K562 (cell line): ENCODE measurements at regions not wholly inside any gene's neighbourhood (a gene's known extent, or its start where the extent isn't known, plus 50 kb on each side); places are given as distances from the start of the nearest gene placed in this dataset.

Experiments used
- ATAC-seq: fragments of 200-7000 bp; cut with Tn5 transposase; 3 replicates; pipeline ENCODE4 v1.9.1; 2020; ENCODE audit warnings: moderate library complexity
- BruUV-seq: library from RNA; stranded (reverse); fragments of 400-500 nt; replicated peaks from 2 replicates; lab custom pipeline; 2021; lab: Mats Ljungman, UMichigan
- CTCF ChIA-PET: fragments of 300-600 bp; formaldehyde crosslinking; extraction: SDS; loops from one replicate; lab custom pipeline; 2021; ENCODE audit warnings: low intra/inter-chr PET ratio; lab: Yijun Ruan, JAX
- POLR2A ChIA-PET: fragments of 300-600, 350-650 bp; sonication (Branson Sonifier 250); formaldehyde crosslinking; extraction: SDS; loops from one replicate; lab custom pipeline; 2021; ENCODE audit warnings: antibody characterized with exemption, inconsistent platforms; lab: Yijun Ruan, JAX
- DNase-seq, 4 experiments: peaks; one replicate each; pipeline versions ENCODE4 v3.0.0 to v3.0.0-alpha.2; 2011 to 2018; ENCODE audit warnings: low spot score in 3 of 4, mixed read lengths in 3 of 4; ENCODE audit errors: extremely low read depth in 1 of 4
- FAIRE-seq: peaks from 2 replicates; lab custom pipeline; 2011; peaks lifted over from hg19 to GRCh38; lab: Jason Lieb, UNC
- H2AFZ ChIP-seq: 2 replicates; pipeline ENCODE4 v1.6.0; 2011; ENCODE audit warnings: low read depth, low read length, control low read depth, inconsistent platforms
- H3K27ac ChIP-seq: fragments of 200-600 bp; 3 replicates; pipeline ENCODE4 v1.8.0; 2011; ENCODE audit warnings: low read depth, mild to moderate bottlenecking, control low read depth, inconsistent platforms, low read length, moderate library complexity, mixed read lengths; ENCODE audit errors: extremely low read depth
- H3K27me3 ChIP-seq, 2 experiments: fragments of 300-600 bp in 1 of 2; 2 replicates in 1 of 2; 3 replicates in 1 of 2; pipeline versions ENCODE4 v1.6.0 to v1.8.0; 2011; ENCODE audit warnings: inconsistent platforms in 2 of 2, low read length in 2 of 2, mild to moderate bottlenecking in 1 of 2, mixed read lengths in 1 of 2, moderate library complexity in 1 of 2; ENCODE audit not compliant: control insufficient read depth in 2 of 2, insufficient read depth in 2 of 2
- H3K36me3 ChIP-seq: fragments of 300-600 bp; 3 replicates; pipeline ENCODE4 v1.8.0; 2011; ENCODE audit warnings: mild to moderate bottlenecking, low read length, inconsistent platforms; ENCODE audit not compliant: control insufficient read depth, insufficient read depth
- H3K4me1 ChIP-seq, 2 experiments: fragments of 200-600 bp in 1 of 2; replicated peaks in 1 of 2; 2 replicates in 1 of 2; 3 replicates in 1 of 2; pipeline versions ENCODE4 v1.5.1 to v1.8.0; 2011; ENCODE audit warnings: inconsistent platforms in 2 of 2, low read length in 2 of 2, mild to moderate bottlenecking in 1 of 2, mixed read lengths in 1 of 2, moderate library complexity in 1 of 2; ENCODE audit not compliant: control insufficient read depth in 2 of 2, insufficient read depth in 2 of 2
- H3K4me2 ChIP-seq: 2 replicates; pipeline ENCODE4 v1.6.1; 2011; ENCODE audit warnings: low read length, control low read depth, inconsistent platforms, mixed read lengths; ENCODE audit not compliant: insufficient read depth
- H3K4me3 ChIP-seq: fragments of 200-600 bp; sonication (generic), shearing (Covaris generic); 2 replicates; pipeline ENCODE4 v1.5.1; 2016; ENCODE audit warnings: control low read depth, inconsistent platforms
- H3K79me2 ChIP-seq: fragments of 200-600 bp; 3 replicates; pipeline ENCODE4 v1.8.0; 2011; ENCODE audit warnings: low read length, inconsistent platforms; ENCODE audit not compliant: control insufficient read depth, insufficient read depth
- H3K9ac ChIP-seq, 2 experiments: 2 replicates each; pipeline versions ENCODE4 v1.6.0 to v1.6.1; 2011; ENCODE audit warnings: low read depth in 2 of 2, low read length in 2 of 2, control low read depth in 1 of 2, inconsistent platforms in 1 of 2, mild to moderate bottlenecking in 1 of 2, mixed read lengths in 1 of 2; ENCODE audit not compliant: insufficient read depth in 1 of 2
- H3K9me1 ChIP-seq: one replicate; pipeline ENCODE4 v1.6.0; 2011; ENCODE audit warnings: inconsistent platforms, mild to moderate bottlenecking, low read length, moderate library complexity; ENCODE audit not compliant: control insufficient read depth, insufficient read depth
- H3K9me3 ChIP-seq: replicated peaks from 2 replicates; pipeline ENCODE4 v1.5.1; 2011; ENCODE audit warnings: low read depth, low read length, inconsistent platforms; ENCODE audit not compliant: control insufficient read depth, insufficient read depth
- H4K20me1 ChIP-seq: replicated peaks from 2 replicates; pipeline ENCODE4 v1.6.1; 2011; ENCODE audit warnings: low read length, inconsistent platforms, mixed read lengths; ENCODE audit not compliant: control insufficient read depth, insufficient read depth
- ASH1L ChIP-seq: fragments of 450-650 bp; IDR thresholded peaks from 2 replicates; pipeline ENCODE4 v1.6.1; 2018; ENCODE audit warnings: borderline replicate concordance, mild to moderate bottlenecking, low read depth; ENCODE audit not compliant: partially characterized antibody
- BACH1 ChIP-seq: fragments of 200-800 bp; sonication (Bioruptor generic); IDR thresholded peaks from 2 replicates; pipeline ENCODE4 v1.6.1; 2016; ENCODE audit warnings: missing genetic modification characterization, missing compliant biosample characterization
- CBFB ChIP-seq: sonication (generic); formaldehyde crosslinking; IDR thresholded peaks from 2 replicates; pipeline ENCODE4 v1.4.0; 2020; ENCODE audit warnings: mild to moderate bottlenecking, missing genetic modification reagents
- CGGBP1 ChIP-seq: fragments of 250-450 bp; sonication (Bioruptor Pico); IDR thresholded peaks from 2 replicates; pipeline ENCODE4 v1.9.0; 2021; ENCODE audit warnings: mild to moderate bottlenecking
- CXXC5 ChIP-seq: fragments of 250-450 bp; sonication (Bioruptor Pico); IDR thresholded peaks from 2 replicates; pipeline ENCODE4 v1.8.0; 2022; ENCODE audit warnings: inconsistent platforms, mild to moderate bottlenecking, moderate library complexity
- JUN ChIP-seq, 2 experiments: sonication (generic) in 1 of 2; formaldehyde crosslinking in 1 of 2; IDR thresholded peaks; 2 replicates each; pipeline versions ENCODE4 v1.6.1 to v1.8.0; 2012 to 2022; ENCODE audit warnings: borderline replicate concordance in 2 of 2, mild to moderate bottlenecking in 2 of 2, improper control_type of control experiment in 1 of 2, low read depth in 1 of 2, low read length in 1 of 2, missing genetic modification reagents in 1 of 2
- NR4A1 ChIP-seq, 2 experiments: fragments of 250-450 bp in 1 of 2; fragments of 450-650 bp in 1 of 2; sonication (Bioruptor Pico) in 1 of 2; IDR thresholded peaks; 2 replicates each; pipeline versions ENCODE4 v1.4.0 to v1.6.1; 2016 to 2020; ENCODE audit warnings: mild to moderate bottlenecking in 2 of 2, missing compliant biosample characterization in 1 of 2, missing genetic modification characterization in 1 of 2, moderate library complexity in 1 of 2
- RNF2 ChIP-seq: sonication (generic); IDR thresholded peaks from 2 replicates; pipeline ENCODE4 v1.6.1; 2016
- SFPQ ChIP-seq: fragments of 200-400 bp; formaldehyde crosslinking; IDR thresholded peaks from 2 replicates; pipeline ENCODE4 v1.6.1; 2017; ENCODE audit warnings: mild to moderate bottlenecking, low read depth, low read length, moderate library complexity
- ZFPM2 ChIP-seq: fragments of 250-450 bp; sonication (Bioruptor Pico); IDR thresholded peaks from 2 replicates; pipeline ENCODE4 v1.5.1; 2022; ENCODE audit warnings: mild to moderate bottlenecking
- ZNF668 ChIP-seq: fragments of 250-450 bp; sonication (Bioruptor Pico); IDR thresholded peaks from 2 replicates; pipeline ENCODE4 v1.8.0; 2022; ENCODE audit warnings: mild to moderate bottlenecking, inconsistent platforms
- ZNF77 ChIP-seq: fragments of 250-450 bp; sonication (Bioruptor Pico); IDR thresholded peaks from 2 replicates; pipeline ENCODE4 v1.5.0; 2020
- WGBS: fragments of 100-300 bp; shearing (Covaris generic); methylation state at CpG from one replicate; pipeline ENCODE4 v1.1.6; 2016; ENCODE audit warnings: low coverage, mixed read lengths; ENCODE audit not compliant: insufficient coverage; ENCODE audit errors: missing lambda C conversion rate; 5-methylcytosine and 5-hydroxymethylcytosine counted together
- in situ Hi-C: fragments of 300-500 bp; cut with MboI; formaldehyde crosslinking; loops from 4 replicates; pipeline ENCODE4 v1.15.0; 2018; ENCODE audit warnings: inconsistent platforms, mixed read lengths
- intact Hi-C: fragments of 100-400 bp; cut with micrococcal nuclease; formaldehyde crosslinking; loops from 2 replicates; pipeline ENCODE4 v1.14.2; 2022
- TF ChIP-seq, protein P1 (sequence below): IDR thresholded peaks from 2 replicates; pipeline ENCODE4 v1.6.1; 2012; ENCODE audit warnings: low read depth, low read length, improper control_type of control experiment, borderline replicate concordance
- TF ChIP-seq, protein P2 (sequence below), 2 experiments: fragments of 200-800 bp in 1 of 2; sonication (Bioruptor generic) in 1 of 2; sonication (generic) in 1 of 2; formaldehyde crosslinking in 1 of 2; IDR thresholded peaks in 1 of 2; conservative IDR thresholded peaks in 1 of 2; 2 replicates each; pipeline versions ENCODE4 v1.5.0 to v1.6.1; 2016 to 2020; ENCODE audit warnings: missing compliant biosample characterization in 1 of 2, missing genetic modification characterization in 1 of 2, missing genetic modification reagents in 1 of 2

DNA sequence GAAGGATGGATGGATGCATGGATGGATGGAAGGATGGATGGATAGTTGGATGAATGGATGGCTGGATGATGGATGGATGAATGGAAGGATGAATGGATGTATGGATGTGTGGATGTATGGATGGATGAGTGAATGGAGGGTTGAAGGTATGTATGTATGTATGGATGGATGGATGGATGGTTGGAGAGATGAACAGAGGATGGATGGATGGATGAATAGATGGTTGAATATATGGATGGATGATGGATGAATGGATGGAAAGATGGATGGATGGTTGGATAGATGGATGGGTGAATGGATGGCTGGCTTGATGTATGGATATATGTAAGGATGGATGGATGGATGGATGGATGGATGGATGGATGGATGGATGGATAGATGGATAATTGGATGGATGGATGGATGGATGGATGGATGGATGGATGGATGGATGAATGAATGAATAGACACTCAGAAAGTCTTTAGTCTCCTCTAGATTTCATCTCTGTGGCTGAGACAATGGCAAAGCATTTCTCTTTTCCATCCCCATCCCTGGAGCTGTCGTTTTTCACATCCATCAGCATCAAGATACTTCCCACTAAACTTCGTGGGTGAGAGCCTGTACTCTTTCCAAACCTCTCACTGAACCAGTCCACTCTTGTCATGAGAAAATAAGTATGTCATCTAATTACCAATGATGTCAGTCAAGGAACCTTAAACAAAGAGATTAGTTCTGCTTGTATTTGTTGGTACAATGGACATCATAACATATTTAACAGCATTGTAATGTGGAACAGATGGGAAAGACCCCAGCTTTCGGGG, 74.8 kb upstream of the CLMN start:
- no peaks in the 10 kb centered on the region for H3K79me2 ChIP-seq
- H3K9me3 ChIP-seq = no peaks in the 10 kb centered on the region
- POLR2A ChIA-PET = interaction anchor here (0.5 kb wide), 1 partner anchor 140 kb away, joined by 3 read pairs; no protein-coding TSS in a partner anchor
- FAIRE-seq (no peak), DNase-seq (no peak), ATAC-seq (no peak)
- in situ Hi-C loops (no loop called here), intact Hi-C loops (no loop called here)
- no peaks in the 10 kb centered on the region; the same call in 1 of the 2 replicates for H4K20me1 ChIP-seq
- H3K4me3 ChIP-seq = no peak overlapping the region
- H3K4me1 ChIP-seq = no peaks in the 10 kb centered on the region
- no peak overlapping the region for H2AFZ ChIP-seq
- no peak overlapping the region for H3K27ac ChIP-seq
- no peaks in the 10 kb centered on the region for H3K36me3 ChIP-seq
- BruUV-seq = no TSS peak
- H3K27me3 ChIP-seq = peaks cover 0 to 22% of the 10 kb centered on the region in 2 experiments; a peak in 1 of 5 replicates
- no peak overlapping the region for H3K4me2 ChIP-seq
- H3K9ac ChIP-seq = no peak overlapping the region
- CTCF ChIA-PET = no interaction called here
- WGBS = 0% methylated on average over 3 of the region's 3 CpGs
- no peaks in the 10 kb centered on the region for H3K9me1 ChIP-seq
- TF ChIP-seq JUN (IDR thresholded peaks at IDR 0.05; ENCODE audit: borderline replicate concordance, low read depth, low read length) (no peak), JUN (CRISPR knock-in tag; IDR thresholded peaks at IDR 0.05; ENCODE audit: borderline replicate concordance) (no peak), CBFB (CRISPR knock-in tag) (no peak), ZNF668 (CRISPR knock-in tag) (no peak), ZNF77 (CRISPR knock-in tag) (no peak), CXXC5 (CRISPR knock-in tag) (no peak), BACH1 (tag) (no peak), RNF2 (no peak), ASH1L (no peak), SFPQ (no peak), NR4A1 (CRISPR knock-in tag; IDR thresholded peaks at IDR 0.05) (no peak), NR4A1 (tag; IDR thresholded peaks at IDR 0.05) (no peak), CGGBP1 (CRISPR knock-in tag) (no peak), ZFPM2 (no peak)
- TF ChIP-seq, protein P1, sequence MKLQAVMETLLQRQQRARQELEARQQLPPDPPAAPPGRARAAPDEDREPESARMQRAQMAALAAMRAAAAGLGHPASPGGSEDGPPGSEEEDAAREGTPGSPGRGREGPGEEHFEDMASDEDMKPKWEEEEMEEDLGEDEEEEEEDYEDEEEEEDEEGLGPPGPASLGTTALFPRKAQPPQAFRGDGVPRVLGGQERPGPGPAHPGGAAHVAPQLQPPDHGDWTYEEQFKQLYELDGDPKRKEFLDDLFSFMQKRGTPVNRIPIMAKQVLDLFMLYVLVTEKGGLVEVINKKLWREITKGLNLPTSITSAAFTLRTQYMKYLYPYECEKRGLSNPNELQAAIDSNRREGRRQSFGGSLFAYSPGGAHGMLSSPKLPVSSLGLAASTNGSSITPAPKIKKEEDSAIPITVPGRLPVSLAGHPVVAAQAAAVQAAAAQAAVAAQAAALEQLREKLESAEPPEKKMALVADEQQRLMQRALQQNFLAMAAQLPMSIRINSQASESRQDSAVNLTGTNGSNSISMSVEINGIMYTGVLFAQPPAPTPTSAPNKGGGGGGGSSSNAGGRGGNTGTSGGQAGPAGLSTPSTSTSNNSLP = no peak
- TF ChIP-seq, protein P2, sequence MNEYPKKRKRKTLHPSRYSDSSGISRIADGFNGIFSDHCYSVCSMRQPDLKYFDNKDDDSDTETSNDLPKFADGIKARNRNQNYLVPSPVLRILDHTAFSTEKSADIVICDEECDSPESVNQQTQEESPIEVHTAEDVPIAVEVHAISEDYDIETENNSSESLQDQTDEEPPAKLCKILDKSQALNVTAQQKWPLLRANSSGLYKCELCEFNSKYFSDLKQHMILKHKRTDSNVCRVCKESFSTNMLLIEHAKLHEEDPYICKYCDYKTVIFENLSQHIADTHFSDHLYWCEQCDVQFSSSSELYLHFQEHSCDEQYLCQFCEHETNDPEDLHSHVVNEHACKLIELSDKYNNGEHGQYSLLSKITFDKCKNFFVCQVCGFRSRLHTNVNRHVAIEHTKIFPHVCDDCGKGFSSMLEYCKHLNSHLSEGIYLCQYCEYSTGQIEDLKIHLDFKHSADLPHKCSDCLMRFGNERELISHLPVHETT (CRISPR knock-in tag; conservative IDR thresholded peaks at IDR 0.05 in 1 of 2, IDR thresholded peaks at IDR 0.05 in 1 of 2) = no peak
